ENCODE measurements at regions not wholly inside any gene's neighbourhood (a gene's known extent, or its start where the extent isn't known, plus 50 kb on each side); places are given as distances from the start of the nearest gene placed in this dataset.

DNA sequence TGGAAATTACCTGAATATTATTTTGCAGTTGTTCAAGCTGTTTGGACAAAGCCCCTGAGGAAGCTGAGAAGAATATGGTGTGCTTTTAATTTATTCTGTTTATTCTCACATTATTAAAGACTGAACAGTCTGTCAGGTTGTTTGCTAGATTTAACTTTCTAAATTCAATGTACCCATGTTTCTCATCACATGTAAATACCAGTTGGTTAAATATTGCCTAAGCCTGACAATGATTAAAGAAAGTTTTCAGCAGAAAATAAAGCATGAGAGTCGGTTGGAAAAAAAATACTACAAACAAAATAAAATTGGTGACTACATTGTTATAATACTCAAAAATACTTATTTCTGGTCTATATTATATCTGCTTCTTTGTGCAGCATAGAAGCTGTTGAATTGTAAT lies 1974.7 kb downstream of the ARAP2 start:
- no peak for DNase-seq
- Histone ChIP-seq H3K36me3 (ENCODE audit: control insufficient read depth in 3 of 3, insufficient read depth in 2 of 3, low read depth in 1 of 3, low read length in 3 of 3) (no peaks in the 10 kb centered on the region), H3K4me1 (ENCODE audit: control insufficient read depth in 3 of 3, insufficient read depth in 2 of 3, low read depth in 1 of 3, low read length in 2 of 3) (no peaks in the 10 kb centered on the region), H3K27me3 (ENCODE audit: control insufficient read depth in 3 of 3, insufficient read depth in 3 of 3, low read length in 3 of 3) (no peaks in the 10 kb centered on the region), H3K4me3 (ENCODE audit: low read depth in 1 of 3, low read length in 3 of 3) (no peak overlapping the region), H3K27ac (ENCODE audit: low read depth in 1 of 3, low read length in 2 of 3) (no peak overlapping the region), H3K9me3 (ENCODE audit: control insufficient read depth in 2 of 2, insufficient read depth in 1 of 2, low read depth in 1 of 2, low read length in 1 of 2) (peaks cover 0 to 3% of the 10 kb centered on the region in 2 donors)
- FAIRE-seq, result no peak
- 13 to 57% (median 34%) methylated on average over 1 of the region's 1 CpG for WGBS, 3 donors

DNA sequence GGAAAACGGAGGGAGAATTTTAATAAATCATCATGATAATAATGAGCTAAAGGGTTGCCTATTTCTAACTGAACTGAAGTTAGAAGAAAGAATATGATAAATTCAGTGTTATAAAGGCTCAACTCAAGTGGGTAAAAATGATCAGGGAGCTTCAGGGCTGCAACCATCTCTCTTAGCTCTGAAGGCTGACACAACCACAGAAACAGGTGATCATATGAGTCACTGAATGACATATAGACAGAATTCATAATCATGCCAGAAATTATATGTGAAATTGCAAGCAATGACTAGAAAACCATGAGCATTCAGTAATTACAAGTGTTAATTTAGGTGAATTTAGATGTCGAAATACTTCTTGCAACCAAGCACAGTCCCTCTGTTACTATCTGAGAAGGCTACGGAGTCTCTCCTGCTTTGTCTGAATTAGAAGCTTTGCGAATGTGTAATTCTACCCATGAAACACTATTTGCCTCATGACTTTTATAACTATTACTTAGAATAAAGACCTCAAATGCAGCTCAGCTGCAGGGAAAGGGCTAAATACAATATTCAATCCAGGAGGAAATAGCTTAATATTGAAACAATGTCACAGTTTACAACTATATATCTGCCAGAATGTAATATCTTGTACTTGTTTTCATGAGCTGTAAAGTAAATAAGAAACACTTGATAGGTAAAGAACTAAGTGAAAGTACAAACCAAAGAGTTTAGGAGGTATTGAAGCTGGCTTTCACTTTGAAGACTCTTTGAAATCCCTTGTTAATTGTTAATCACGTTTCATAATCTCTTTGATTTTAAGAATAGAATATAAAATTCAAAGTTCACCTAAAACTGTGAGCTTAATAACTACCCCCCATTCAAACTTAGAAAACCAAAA lies 1972.6 kb downstream of the ARAP2 start:
- no peaks in the 10 kb centered on the region for H3K9me3 ChIP-seq (ENCODE audit: control insufficient read depth in 2 of 2, insufficient read depth in 1 of 2, low read depth in 1 of 2, low read length in 1 of 2)
- H3K27me3 ChIP-seq (ENCODE audit: control insufficient read depth in 3 of 3, insufficient read depth in 3 of 3, low read length in 3 of 3), result no peaks in the 10 kb centered on the region
- no peak overlapping the region for H3K27ac ChIP-seq (ENCODE audit: low read depth in 1 of 3, low read length in 2 of 3)
- H3K4me1 ChIP-seq (ENCODE audit: control insufficient read depth in 3 of 3, insufficient read depth in 2 of 3, low read depth in 1 of 3, low read length in 2 of 3), result no peaks in the 10 kb centered on the region
- DNase-seq, result no peak
- H3K4me3 ChIP-seq (ENCODE audit: low read depth in 1 of 3, low read length in 3 of 3), result no peak overlapping the region
- H3K36me3 ChIP-seq (ENCODE audit: control insufficient read depth in 3 of 3, insufficient read depth in 2 of 3, low read depth in 1 of 3, low read length in 3 of 3), result no peaks in the 10 kb centered on the region
- no peak for FAIRE-seq
- 74 to 80% (median 76%) methylated on average over 5 of the region's 5 CpGs for WGBS, 3 donors

GRCh38 chr4:34279011-34279410 lies 1965.3 kb downstream of the ARAP2 start:
- no peak overlapping the region for H3K4me3 ChIP-seq (ENCODE audit: low read depth in 1 of 3, low read length in 3 of 3)
- H3K27ac ChIP-seq (ENCODE audit: low read depth in 1 of 3, low read length in 2 of 3), result no peak overlapping the region
- FAIRE-seq (no peak), DNase-seq (no peak)
- H3K27me3 ChIP-seq (ENCODE audit: control insufficient read depth in 3 of 3, insufficient read depth in 3 of 3, low read length in 3 of 3), result no peaks in the 10 kb centered on the region
- no peaks in the 10 kb centered on the region for H3K36me3 ChIP-seq (ENCODE audit: control insufficient read depth in 3 of 3, insufficient read depth in 2 of 3, low read depth in 1 of 3, low read length in 3 of 3)
- no peaks in the 10 kb centered on the region for H3K4me1 ChIP-seq (ENCODE audit: control insufficient read depth in 3 of 3, insufficient read depth in 2 of 3, low read depth in 1 of 3, low read length in 2 of 3)
- no peaks in the 10 kb centered on the region for H3K9me3 ChIP-seq (ENCODE audit: control insufficient read depth in 2 of 2, insufficient read depth in 1 of 2, low read depth in 1 of 2, low read length in 1 of 2)

GRCh38 chr4:34280131-34280530 lies 1964.2 kb downstream of the ARAP2 start:
- WGBS, 3 donors, result 41 to 67% (median 45%) methylated on average over 2 of the region's 2 CpGs
- DNase-seq, result no peak
- Histone ChIP-seq H3K4me1 (ENCODE audit: control insufficient read depth in 3 of 3, insufficient read depth in 2 of 3, low read depth in 1 of 3, low read length in 2 of 3) (no peaks in the 10 kb centered on the region), H3K36me3 (ENCODE audit: control insufficient read depth in 3 of 3, insufficient read depth in 2 of 3, low read depth in 1 of 3, low read length in 3 of 3) (no peaks in the 10 kb centered on the region), H3K9me3 (ENCODE audit: control insufficient read depth in 2 of 2, insufficient read depth in 1 of 2, low read depth in 1 of 2, low read length in 1 of 2) (no peaks in the 10 kb centered on the region), H3K27ac (ENCODE audit: low read depth in 1 of 3, low read length in 2 of 3) (no peak overlapping the region), H3K4me3 (ENCODE audit: low read depth in 1 of 3, low read length in 3 of 3) (no peak overlapping the region), H3K27me3 (ENCODE audit: control insufficient read depth in 3 of 3, insufficient read depth in 3 of 3, low read length in 3 of 3) (no peaks in the 10 kb centered on the region)
- no peak for FAIRE-seq

DNA sequence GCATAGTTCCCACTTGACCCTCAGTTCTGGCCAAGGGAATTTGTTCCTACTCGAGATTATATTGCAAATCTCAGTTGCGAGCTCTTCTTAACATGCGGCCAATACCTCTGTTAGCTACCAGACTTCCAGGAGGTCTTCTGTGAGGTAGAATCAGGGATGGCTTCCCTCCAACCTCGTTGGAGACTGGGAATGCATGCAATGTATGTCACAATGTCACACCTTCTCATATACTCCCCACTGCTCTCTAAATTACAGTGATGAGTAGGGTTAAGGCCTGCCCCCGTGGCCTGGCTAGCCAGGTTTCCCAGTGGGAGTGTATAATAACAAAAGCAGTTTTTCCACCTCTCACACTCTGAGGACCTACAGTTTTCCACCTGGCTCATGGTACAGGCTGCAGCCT lies 1962.5 kb downstream of the ARAP2 start:
- 62 to 67% (median 65%) methylated on average over 5 of the region's 5 CpGs for WGBS, 3 donors
- FAIRE-seq (no peak), DNase-seq (no peak)
- Histone ChIP-seq H3K27me3 (ENCODE audit: control insufficient read depth in 3 of 3, insufficient read depth in 3 of 3, low read length in 3 of 3) (no peaks in the 10 kb centered on the region), H3K27ac (ENCODE audit: low read depth in 1 of 3, low read length in 2 of 3) (no peak overlapping the region), H3K9me3 (ENCODE audit: control insufficient read depth in 2 of 2, insufficient read depth in 1 of 2, low read depth in 1 of 2, low read length in 1 of 2) (no peaks in the 10 kb centered on the region), H3K4me3 (ENCODE audit: low read depth in 1 of 3, low read length in 3 of 3) (no peak overlapping the region), H3K36me3 (ENCODE audit: control insufficient read depth in 3 of 3, insufficient read depth in 2 of 3, low read depth in 1 of 3, low read length in 3 of 3) (no peaks in the 10 kb centered on the region), H3K4me1 (ENCODE audit: control insufficient read depth in 3 of 3, insufficient read depth in 2 of 3, low read depth in 1 of 3, low read length in 2 of 3) (no peaks in the 10 kb centered on the region)

GRCh38 chr4:34289489-34289888 lies 1954.8 kb downstream of the ARAP2 start:
- 89 to 93% (median 90%) methylated on average over 3 of the region's 3 CpGs for WGBS, 3 donors

GRCh38 chr4:34289962-34290361 lies 1954.4 kb downstream of the ARAP2 start:
- H3K4me1 ChIP-seq (ENCODE audit: control insufficient read depth in 3 of 3, insufficient read depth in 2 of 3, low read depth in 1 of 3, low read length in 2 of 3), result no peaks in the 10 kb centered on the region
- FAIRE-seq (no peak), DNase-seq (no peak)
- no peaks in the 10 kb centered on the region for H3K9me3 ChIP-seq (ENCODE audit: control insufficient read depth in 2 of 2, insufficient read depth in 1 of 2, low read depth in 1 of 2, low read length in 1 of 2)
- no peaks in the 10 kb centered on the region for H3K36me3 ChIP-seq (ENCODE audit: control insufficient read depth in 3 of 3, insufficient read depth in 2 of 3, low read depth in 1 of 3, low read length in 3 of 3)
- H3K27me3 ChIP-seq (ENCODE audit: control insufficient read depth in 3 of 3, insufficient read depth in 3 of 3, low read length in 3 of 3), result no peaks in the 10 kb centered on the region
- no peak overlapping the region for H3K27ac ChIP-seq (ENCODE audit: low read depth in 1 of 3, low read length in 2 of 3)
- no peak overlapping the region for H3K4me3 ChIP-seq (ENCODE audit: low read depth in 1 of 3, low read length in 3 of 3)

More at GRCh38 chr4:34289489-34289888, 1954.8 kb downstream of the ARAP2 start:
- H3K9me3 ChIP-seq (ENCODE audit: control insufficient read depth in 2 of 2, insufficient read depth in 1 of 2, low read depth in 1 of 2, low read length in 1 of 2), result no peaks in the 10 kb centered on the region
- no peaks in the 10 kb centered on the region for H3K4me1 ChIP-seq (ENCODE audit: control insufficient read depth in 3 of 3, insufficient read depth in 2 of 3, low read depth in 1 of 3, low read length in 2 of 3)
- no peak for DNase-seq
- no peak for FAIRE-seq
- no peak overlapping the region for H3K27ac ChIP-seq (ENCODE audit: low read depth in 1 of 3, low read length in 2 of 3)
- H3K27me3 ChIP-seq (ENCODE audit: control insufficient read depth in 3 of 3, insufficient read depth in 3 of 3, low read length in 3 of 3), result no peaks in the 10 kb centered on the region
- H3K4me3 ChIP-seq (ENCODE audit: low read depth in 1 of 3, low read length in 3 of 3), result no peak overlapping the region
- no peaks in the 10 kb centered on the region for H3K36me3 ChIP-seq (ENCODE audit: control insufficient read depth in 3 of 3, insufficient read depth in 2 of 3, low read depth in 1 of 3, low read length in 3 of 3)

- no peak overlapping the region for H3K4me3 ChIP-seq (ENCODE audit: low read depth in 1 of 3, low read length in 3 of 3)
- H3K9me3 ChIP-seq (ENCODE audit: control insufficient read depth in 2 of 2, insufficient read depth in 1 of 2, low read depth in 1 of 2, low read length in 1 of 2), result no peaks in the 10 kb centered on the region
- H3K36me3 ChIP-seq (ENCODE audit: control insufficient read depth in 3 of 3, insufficient read depth in 2 of 3, low read depth in 1 of 3, low read length in 3 of 3), result no peaks in the 10 kb centered on the region
- H3K27ac ChIP-seq (ENCODE audit: low read depth in 1 of 3, low read length in 2 of 3), result no peak overlapping the region
- no peaks in the 10 kb centered on the region for H3K4me1 ChIP-seq (ENCODE audit: control insufficient read depth in 3 of 3, insufficient read depth in 2 of 3, low read depth in 1 of 3, low read length in 2 of 3)
- no peak for FAIRE-seq
- DNase-seq, result no peak
- H3K27me3 ChIP-seq (ENCODE audit: control insufficient read depth in 3 of 3, insufficient read depth in 3 of 3, low read length in 3 of 3), result no peaks in the 10 kb centered on the region
These were observed 1950.9 kb downstream of the ARAP2 start for GRCh38 chr4:34293459-34293858.

GRCh38 chr4:34309383-34309906 lies 1934.9 kb downstream of the ARAP2 start:
- no peaks in the 10 kb centered on the region for H3K27me3 ChIP-seq (ENCODE audit: control insufficient read depth in 3 of 3, insufficient read depth in 3 of 3, low read length in 3 of 3)
- no peaks in the 10 kb centered on the region for H3K9me3 ChIP-seq (ENCODE audit: control insufficient read depth in 2 of 2, insufficient read depth in 1 of 2, low read depth in 1 of 2, low read length in 1 of 2)
- no peak overlapping the region for H3K4me3 ChIP-seq (ENCODE audit: low read depth in 1 of 3, low read length in 3 of 3)
- FAIRE-seq, result no peak
- H3K4me1 ChIP-seq (ENCODE audit: control insufficient read depth in 3 of 3, insufficient read depth in 2 of 3, low read depth in 1 of 3, low read length in 2 of 3), result no peaks in the 10 kb centered on the region
- no peak overlapping the region for H3K27ac ChIP-seq (ENCODE audit: low read depth in 1 of 3, low read length in 2 of 3)
- no peaks in the 10 kb centered on the region for H3K36me3 ChIP-seq (ENCODE audit: control insufficient read depth in 3 of 3, insufficient read depth in 2 of 3, low read depth in 1 of 3, low read length in 3 of 3)
- no peak for DNase-seq

All from small intestine (tissue), 7 donors.